Pancreas (tissue), 10 donors: ENCODE measurements at regions not wholly inside any gene's neighbourhood (a gene's known extent, or its start where the extent isn't known, plus 50 kb on each side); places are given as distances from the start of the nearest gene placed in this dataset.

Source experiments
- ATAC-seq, 4 donors: fragments of 200-7000 bp; cut with Tn5 transposase; one replicate each; pipeline versions ENCODE4 v1.8.0 to v1.9.1; 2020; ENCODE audit warnings: mild to moderate bottlenecking in 4 of 4, moderate library complexity in 4 of 4
- DNase-seq, 6 donors: peaks; one replicate each; pipeline ENCODE4 v3.0.0-alpha.2; 2020
- FAIRE-seq: peaks from 2 replicates; lab custom pipeline; 2012; peaks lifted over from hg19 to GRCh38; lab: Jason Lieb, UNC
- H3K27ac ChIP-seq, 4 donors: fragments of 200-600 bp; sonication (generic); 1 replicate in 3 of 4; 2 replicates in 1 of 4; pipeline versions ENCODE4 v1.5.0 to v1.8.0; 2020
- H3K27me3 ChIP-seq, 4 donors: fragments of 200-600 bp; one replicate each; pipeline ENCODE4 v1.8.0; 2021
- H3K36me3 ChIP-seq, 3 donors: fragments of 200-600 bp; sonication (generic) in 1 of 3; one replicate each; pipeline versions ENCODE4 v1.5.0 to v1.8.0; 2020 to 2021
- H3K4me1 ChIP-seq, 3 donors: fragments of 200-600 bp; one replicate each; pipeline ENCODE4 v1.8.0; 2021
- H3K4me3 ChIP-seq, 4 donors: fragments of 200-600 bp; sonication (generic) in 2 of 4; one replicate each; pipeline versions ENCODE4 v1.5.0 to v1.8.0; 2020 to 2021
- H3K9me3 ChIP-seq, 4 donors: fragments of 200-600 bp; one replicate each; pipeline ENCODE4 v1.8.0; 2021
- WGBS, 2 donors: extraction: QIAGEN DNeasy Blood & Tissue Kit; methylation state at CpG; one replicate each; pipeline ENCODE4 v1.1.7; 2013; 5-methylcytosine and 5-hydroxymethylcytosine counted together
- intact Hi-C, 3 donors: fragments of 100-400 bp; cut with DNase I; formaldehyde crosslinking; loops; one replicate each; pipeline versions ENCODE4 v1.11.1 to v1.14.2; 2022
- TF ChIP-seq, protein P1 (sequence below), 4 donors: fragments of 200-600 bp; sonication (generic) in 3 of 4; IDR thresholded peaks; one replicate each; pipeline versions ENCODE4 v1.5.0 to v1.8.0; 2021; ENCODE audit warnings: antibody characterized with exemption in 4 of 4
- donor health status: healthy with polysubstance abuse.
- donor health status: DM: no; HTN: no; CAD: no; lungs with moderate emphysema.
- donor health status: DM: no; HTN: no; CAD: no.
- donor health status: control.
- donor health status: control.
- donor health status: Bipolar disorder and iron deficiency.
- donor health status: DM: yes; HTN: yes; CAD: no.
- donor health status: DM: no; HTN: no; CAD: no.
- donor health status: DM: no; HTN: no; CAD: no.
- donor health status: DM: yes; HTN: yes; CAD: no.

GRCh38 chr2:208642125-208642779 is 235.7 kb downstream of the PTH2R start:
- H3K9me3 ChIP-seq = no peaks in the 10 kb centered on the region
- H3K4me1 ChIP-seq = no peaks in the 10 kb centered on the region
- H3K27me3 ChIP-seq = no peaks in the 10 kb centered on the region
- DNase-seq = no peak
- ATAC-seq = no peak
- no peaks in the 10 kb centered on the region for H3K36me3 ChIP-seq
- intact Hi-C loops = no loop called here
- H3K4me3 ChIP-seq = no peak overlapping the region
- FAIRE-seq = no peak
- TF ChIP-seq, protein P1, sequence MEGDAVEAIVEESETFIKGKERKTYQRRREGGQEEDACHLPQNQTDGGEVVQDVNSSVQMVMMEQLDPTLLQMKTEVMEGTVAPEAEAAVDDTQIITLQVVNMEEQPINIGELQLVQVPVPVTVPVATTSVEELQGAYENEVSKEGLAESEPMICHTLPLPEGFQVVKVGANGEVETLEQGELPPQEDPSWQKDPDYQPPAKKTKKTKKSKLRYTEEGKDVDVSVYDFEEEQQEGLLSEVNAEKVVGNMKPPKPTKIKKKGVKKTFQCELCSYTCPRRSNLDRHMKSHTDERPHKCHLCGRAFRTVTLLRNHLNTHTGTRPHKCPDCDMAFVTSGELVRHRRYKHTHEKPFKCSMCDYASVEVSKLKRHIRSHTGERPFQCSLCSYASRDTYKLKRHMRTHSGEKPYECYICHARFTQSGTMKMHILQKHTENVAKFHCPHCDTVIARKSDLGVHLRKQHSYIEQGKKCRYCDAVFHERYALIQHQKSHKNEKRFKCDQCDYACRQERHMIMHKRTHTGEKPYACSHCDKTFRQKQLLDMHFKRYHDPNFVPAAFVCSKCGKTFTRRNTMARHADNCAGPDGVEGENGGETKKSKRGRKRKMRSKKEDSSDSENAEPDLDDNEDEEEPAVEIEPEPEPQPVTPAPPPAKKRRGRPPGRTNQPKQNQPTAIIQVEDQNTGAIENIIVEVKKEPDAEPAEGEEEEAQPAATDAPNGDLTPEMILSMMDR (IDR thresholded peaks at IDR 0.05) = no peak
- WGBS, 2 donors = 54% methylated on average over 2 of the region's 2 CpGs
- no peak overlapping the region for H3K27ac ChIP-seq

GRCh38 chr2:208643145-208643544 is 236.6 kb downstream of the PTH2R start:
- no peak for FAIRE-seq
- no peaks in the 10 kb centered on the region for H3K36me3 ChIP-seq
- no peaks in the 10 kb centered on the region for H3K9me3 ChIP-seq
- H3K4me3 ChIP-seq = no peak overlapping the region
- 26 to 52% methylated on average over 1 of the region's 1 CpG for WGBS, 2 donors
- H3K4me1 ChIP-seq = no peaks in the 10 kb centered on the region
- DNase-seq = no peak
- TF ChIP-seq, protein P1 (IDR thresholded peaks at IDR 0.05) = no peak
- no peak for ATAC-seq
- intact Hi-C loops = no loop called here
- no peak overlapping the region for H3K27ac ChIP-seq
- no peaks in the 10 kb centered on the region for H3K27me3 ChIP-seq

GRCh38 chr2:208645226-208645625 is 238.6 kb downstream of the PTH2R start:
- intact Hi-C loops = no loop called here
- no peak overlapping the region for H3K27ac ChIP-seq
- TF ChIP-seq, protein P1 (IDR thresholded peaks at IDR 0.05) = no peak
- H3K36me3 ChIP-seq = no peaks in the 10 kb centered on the region
- ATAC-seq = no peak
- no peaks in the 10 kb centered on the region for H3K4me1 ChIP-seq
- no peak for FAIRE-seq
- no peaks in the 10 kb centered on the region for H3K27me3 ChIP-seq
- no peak for DNase-seq
- H3K4me3 ChIP-seq = no peak overlapping the region
- H3K9me3 ChIP-seq = no peaks in the 10 kb centered on the region
- 86 to 88% methylated on average over 1 of the region's 1 CpG for WGBS, 2 donors

DNA sequence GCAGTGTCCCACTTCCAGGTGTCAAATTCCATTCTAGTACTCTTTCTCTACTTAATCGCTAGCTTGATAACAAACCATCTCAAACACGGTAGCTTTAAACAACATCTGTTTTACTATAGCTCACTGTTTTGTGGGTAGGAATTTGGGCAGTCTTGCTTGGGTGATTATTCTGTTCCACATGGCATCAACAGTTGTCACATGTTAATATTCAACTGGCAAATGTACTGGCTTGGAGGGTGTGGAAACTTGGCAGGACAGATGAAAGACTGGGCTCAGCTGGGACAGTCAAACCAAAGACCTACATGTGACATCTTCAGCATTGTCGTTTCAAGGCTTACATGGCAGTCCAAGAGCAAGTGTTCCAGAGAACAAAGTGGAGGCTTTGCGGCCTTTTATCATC is 241.8 kb downstream of the PTH2R start:
- 61 to 72% methylated on average over 4 of the region's 4 CpGs for WGBS, 2 donors

DNA sequence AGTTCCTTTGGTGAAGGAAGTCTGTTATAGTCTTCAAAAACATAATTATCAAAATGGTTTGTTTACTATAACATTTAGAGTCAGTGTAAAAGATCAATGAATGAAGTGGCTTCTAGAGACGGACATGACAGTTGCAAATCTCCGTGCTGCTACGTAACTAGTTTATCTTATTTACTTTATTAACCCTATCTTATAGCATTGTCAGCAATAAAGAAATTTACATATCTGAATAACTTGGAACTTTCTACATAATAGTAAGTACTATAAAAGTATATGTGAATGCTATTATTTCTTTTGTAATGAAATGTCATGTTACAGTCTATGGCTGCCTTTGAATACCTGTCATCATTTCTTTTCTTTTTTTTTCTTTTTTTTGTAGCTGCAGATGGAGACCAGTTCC is 246.8 kb downstream of the PTH2R start:
- Histone ChIP-seq H3K9me3 (no peaks in the 10 kb centered on the region), H3K27ac (no peak overlapping the region), H3K4me3 (no peak overlapping the region), H3K27me3 (no peaks in the 10 kb centered on the region), H3K36me3 (no peaks in the 10 kb centered on the region), H3K4me1 (no peaks in the 10 kb centered on the region)
- ATAC-seq = no peak
- no peak for FAIRE-seq
- intact Hi-C loops = no loop called here
- TF ChIP-seq, protein P1 (IDR thresholded peaks at IDR 0.05) = no peak
- no peak for DNase-seq
- WGBS, 2 donors = 31 to 36% methylated on average over 3 of the region's 3 CpGs

More for the DNA sequence above, 241.8 kb downstream of the PTH2R start:
- FAIRE-seq (no peak), ATAC-seq (no peak), DNase-seq (no peak)
- Histone ChIP-seq H3K9me3 (no peaks in the 10 kb centered on the region), H3K27ac (no peak overlapping the region), H3K27me3 (no peaks in the 10 kb centered on the region), H3K4me3 (no peak overlapping the region), H3K36me3 (no peaks in the 10 kb centered on the region), H3K4me1 (no peaks in the 10 kb centered on the region)
- TF ChIP-seq, protein P1 (IDR thresholded peaks at IDR 0.05) = no peak
- intact Hi-C loops = no loop called here
